ENCODE measurements at regions not wholly inside any gene's neighbourhood (a gene's known extent, or its start where the extent isn't known, plus 50 kb on each side); places are given as distances from the start of the nearest gene placed in this dataset.
A peak's percentile ranks its signal among the peaks of the same experiment; 100 is the strongest.

DNA sequence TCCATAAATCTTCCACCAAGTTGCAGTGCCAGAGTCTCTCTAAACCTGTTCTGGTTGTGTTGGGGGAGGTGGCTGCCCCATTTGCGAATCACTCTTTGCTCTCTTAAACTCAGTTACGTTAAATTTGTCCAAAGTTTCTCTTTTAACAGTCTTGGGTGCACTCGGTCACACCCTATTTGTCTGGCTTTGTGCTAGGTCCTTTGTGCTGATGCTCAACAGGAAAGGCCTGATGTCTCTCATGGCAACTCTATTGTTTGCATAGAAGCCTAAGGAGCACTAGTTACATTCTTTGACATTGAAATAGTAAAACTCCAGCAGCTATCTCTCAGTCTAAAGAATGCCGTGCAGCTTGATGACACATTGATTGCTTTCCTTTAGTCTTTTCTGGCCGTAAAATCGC, 105.1 kb downstream of the TRMT11 start:
- DNase-seq: no peak

GRCh38 chr6:126093108-126093507, 106.8 kb downstream of the TRMT11 start:
- DNase-seq: no peak

DNA sequence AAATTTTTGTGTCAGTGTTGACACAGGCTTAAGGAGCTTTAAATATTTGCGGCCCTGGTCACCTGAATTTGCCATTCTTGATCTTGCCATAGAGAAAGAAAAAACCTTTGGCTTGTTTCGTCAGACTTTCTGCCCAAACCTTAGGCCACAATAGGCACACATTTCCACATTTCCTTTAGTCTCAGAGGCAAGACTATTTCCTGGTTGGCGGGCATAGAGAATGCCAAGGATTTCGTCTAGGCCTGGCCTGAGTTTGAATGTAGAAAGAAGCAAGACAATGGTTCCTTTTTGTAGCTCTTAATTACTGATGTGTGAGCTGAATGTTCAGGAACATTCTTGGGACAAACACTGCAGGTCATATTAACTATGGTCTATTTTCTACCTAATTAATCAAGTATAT, 108.1 kb downstream of the TRMT11 start:
- no peak for DNase-seq

- DNase-seq: no peak
Observed at GRCh38 chr6:126100386-126100785, 114.0 kb downstream of the TRMT11 start.

DNA sequence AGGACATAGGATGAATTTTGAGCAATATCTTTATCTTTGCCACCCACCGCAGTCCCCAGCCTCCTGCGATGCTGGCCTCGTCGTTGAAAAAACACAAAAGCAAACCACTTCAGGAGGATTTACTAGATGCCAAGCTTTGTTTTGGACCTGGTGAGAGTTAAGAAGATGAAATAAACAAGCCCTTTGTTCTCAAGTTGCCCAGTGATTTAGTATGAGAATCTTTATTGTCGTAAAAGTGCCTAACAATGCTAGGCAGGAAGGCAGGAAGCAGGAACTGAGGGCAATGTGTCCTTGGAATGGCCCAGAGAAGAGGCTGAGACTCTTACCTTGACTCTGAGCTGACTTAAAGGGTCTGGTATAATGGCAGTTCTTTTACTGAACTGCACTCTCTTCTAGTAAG, 116.0 kb downstream of the TRMT11 start:
- no peak for DNase-seq

DNA sequence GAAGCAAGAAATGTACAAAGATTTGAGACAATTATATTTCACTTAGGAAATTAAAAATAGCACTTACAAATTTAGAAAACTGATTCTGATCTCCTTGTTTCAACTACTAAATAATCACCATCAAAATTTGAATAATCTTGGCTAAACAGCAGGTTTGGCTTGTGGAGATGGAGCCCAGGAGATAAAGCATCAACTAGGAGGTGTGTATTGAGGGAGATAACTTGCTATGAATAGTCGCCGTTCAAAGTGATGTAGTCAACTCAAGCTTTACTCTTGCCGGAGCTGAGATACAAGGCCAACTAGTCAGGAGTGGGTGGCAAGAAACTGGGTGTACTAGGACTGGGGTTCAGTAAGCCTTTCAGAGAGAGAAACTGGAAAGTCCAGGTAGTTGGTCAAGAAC, 117.7 kb downstream of the TRMT11 start:
- no peak for DNase-seq

DNA sequence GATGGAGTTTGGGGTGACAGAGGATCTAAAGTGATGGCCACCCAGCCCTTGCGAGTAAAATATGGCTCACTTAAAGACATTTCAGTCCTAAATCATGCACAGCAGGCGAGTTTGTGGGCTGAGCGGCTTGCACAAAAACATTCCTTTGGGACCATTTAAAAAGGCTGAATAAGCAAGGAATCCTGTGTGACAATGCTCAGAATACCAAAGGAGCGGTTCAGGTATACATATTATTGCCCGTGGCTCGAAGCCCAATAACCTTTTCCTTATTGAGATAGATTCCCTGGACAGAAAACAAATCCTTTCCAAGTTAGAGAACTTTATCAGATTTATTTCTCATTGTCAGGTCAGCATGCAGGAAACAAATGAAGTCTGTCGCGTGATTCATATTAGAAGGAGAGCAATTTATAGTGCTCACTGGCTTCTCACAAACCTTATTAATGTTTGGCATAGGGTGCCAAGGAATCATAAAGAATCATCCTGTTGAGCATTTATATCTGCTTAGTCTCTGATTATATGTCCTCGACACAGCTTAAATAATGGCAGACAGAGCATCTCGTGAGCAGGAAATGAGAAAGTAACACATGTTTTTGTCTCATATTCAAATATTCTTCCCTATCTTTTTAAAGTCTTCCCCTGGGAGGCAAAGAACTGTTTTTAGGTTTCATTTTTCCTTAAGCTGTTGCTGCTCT, 121.3 kb downstream of the TRMT11 start:
- DNase-seq: peak; percentile 3

- no peak for DNase-seq
Observed at GRCh38 chr6:126110512-126111270, 124.4 kb downstream of the TRMT11 start.

DNA sequence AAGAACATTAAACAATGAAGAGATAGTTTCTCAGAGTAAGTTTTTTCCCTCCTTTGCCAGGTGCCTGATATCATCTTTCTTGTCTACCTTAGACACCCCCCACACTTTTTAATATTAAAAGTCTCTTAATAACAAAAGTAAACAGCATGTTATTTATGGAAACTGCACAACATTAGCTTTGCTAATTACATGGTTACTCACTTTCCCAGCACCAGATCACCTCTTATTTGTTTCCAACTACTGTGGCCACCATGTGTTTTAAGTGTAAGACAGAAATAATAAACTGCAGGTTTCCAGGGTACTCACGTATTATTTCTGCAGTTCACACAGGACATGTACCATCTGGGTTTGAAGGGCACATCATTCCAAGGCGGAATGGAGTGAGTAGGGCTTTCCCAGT, 125.0 kb downstream of the TRMT11 start:
- no peak for DNase-seq

GRCh38 chr6:126112171-126112632, 125.9 kb downstream of the TRMT11 start:
- DNase-seq: no peak

- no peak for DNase-seq
Observed at GRCh38 chr6:126113261-126113660, 126.9 kb downstream of the TRMT11 start.

DNA sequence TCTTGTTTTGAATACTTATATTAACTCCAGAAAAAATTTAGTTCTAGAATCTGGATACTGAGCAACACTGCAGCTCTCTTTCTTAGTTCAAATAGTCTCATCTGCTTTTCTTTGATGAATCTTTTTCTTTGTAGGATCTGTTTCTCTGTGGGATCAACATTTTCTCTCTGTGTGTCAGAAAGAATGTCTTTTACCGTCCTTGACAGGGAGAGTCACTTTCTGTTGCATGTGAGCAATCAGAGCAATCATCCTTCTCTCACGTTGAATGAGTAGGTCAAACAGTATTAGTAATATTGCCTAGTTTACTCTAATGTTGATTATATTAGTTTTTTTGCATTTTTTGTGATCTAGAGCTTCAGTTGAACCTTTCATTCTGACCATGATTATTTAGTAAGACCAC, 130.9 kb downstream of the TRMT11 start:
- peak; percentile 6 for DNase-seq

DNA sequence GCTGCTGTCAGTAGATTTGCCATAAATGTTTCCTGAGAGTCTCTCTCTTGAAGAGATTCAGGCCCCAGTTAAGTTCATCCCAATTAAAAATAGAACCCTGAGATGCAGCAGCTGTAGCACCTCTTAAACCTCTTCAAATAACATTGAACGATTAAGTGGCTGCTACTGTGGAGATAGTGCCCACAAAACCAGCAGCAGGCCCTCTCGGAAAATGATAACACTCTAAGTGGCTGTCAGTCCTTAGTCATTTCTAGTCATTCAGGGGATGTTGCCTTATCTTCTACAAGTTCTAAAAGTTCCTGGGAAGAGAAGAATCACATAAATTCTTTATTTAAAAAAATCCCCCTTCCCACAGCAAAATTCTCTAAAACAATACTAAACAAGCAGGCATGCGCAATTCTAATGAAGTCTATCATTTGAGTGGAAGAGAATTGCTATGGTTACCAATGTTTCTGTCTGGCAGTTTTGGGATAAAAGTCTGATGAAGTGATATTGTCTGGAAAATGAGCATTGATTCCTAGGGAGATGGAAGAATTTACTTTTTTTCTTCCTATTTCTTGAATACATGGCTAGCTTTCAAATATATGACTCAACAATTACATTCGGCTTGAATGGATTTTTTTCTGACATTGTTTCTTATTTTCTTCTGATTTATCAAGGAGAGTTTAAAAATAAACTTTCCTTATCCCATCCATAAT, 131.9 kb downstream of the TRMT11 start:
- no peak for DNase-seq

GRCh38 chr6:126118936-126119335, 132.6 kb downstream of the TRMT11 start:
- peak; percentile 47 for DNase-seq

DNA sequence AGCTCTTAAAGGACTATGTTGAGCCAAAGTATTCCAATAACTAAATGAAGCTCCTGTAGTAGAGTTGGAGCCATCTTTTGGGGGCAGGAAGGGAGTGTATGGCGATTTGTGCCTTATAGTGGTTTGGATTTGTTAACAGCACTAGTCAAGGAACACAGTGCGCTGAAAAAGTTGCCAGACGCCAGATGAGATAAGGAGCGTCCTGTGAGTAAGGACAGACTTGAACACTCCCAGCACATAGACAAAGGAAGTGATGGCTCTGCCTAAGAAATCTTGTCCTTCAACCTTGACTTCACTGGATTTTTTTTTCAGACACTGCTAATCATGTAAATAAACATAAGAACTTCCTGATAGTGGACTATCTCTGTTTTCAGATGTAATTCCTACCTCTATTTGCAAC, 136.9 kb downstream of the TRMT11 start:
- no peak for DNase-seq

DNA sequence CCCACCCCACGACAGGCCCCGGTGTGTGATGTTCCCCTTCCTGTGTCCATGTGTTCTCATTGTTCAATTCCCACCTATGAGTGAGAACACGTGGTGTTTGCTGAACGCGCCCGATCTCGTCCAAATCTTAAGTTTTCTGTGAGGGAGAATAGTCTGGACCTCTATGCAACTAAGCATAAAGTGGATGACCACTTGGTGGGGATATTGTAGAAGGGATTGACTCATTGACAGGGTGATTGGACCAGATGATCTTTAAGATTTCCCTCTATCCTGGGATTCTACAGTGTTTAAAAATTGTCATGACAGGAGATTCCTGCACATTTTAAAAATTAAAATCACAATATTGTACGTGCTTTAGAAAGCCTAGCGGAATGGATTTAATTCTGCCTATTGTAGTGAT, 141.3 kb downstream of the TRMT11 start:
- DNase-seq: peak; percentile 12

GRCh38 chr6:126131246-126131645, 144.9 kb downstream of the TRMT11 start:
- no peak for DNase-seq

GRCh38 chr6:126133984-126134383, 147.6 kb downstream of the TRMT11 start:
- no peak for DNase-seq

GRCh38 chr6:126134491-126134890, 148.2 kb downstream of the TRMT11 start:
- no peak for DNase-seq

DNA sequence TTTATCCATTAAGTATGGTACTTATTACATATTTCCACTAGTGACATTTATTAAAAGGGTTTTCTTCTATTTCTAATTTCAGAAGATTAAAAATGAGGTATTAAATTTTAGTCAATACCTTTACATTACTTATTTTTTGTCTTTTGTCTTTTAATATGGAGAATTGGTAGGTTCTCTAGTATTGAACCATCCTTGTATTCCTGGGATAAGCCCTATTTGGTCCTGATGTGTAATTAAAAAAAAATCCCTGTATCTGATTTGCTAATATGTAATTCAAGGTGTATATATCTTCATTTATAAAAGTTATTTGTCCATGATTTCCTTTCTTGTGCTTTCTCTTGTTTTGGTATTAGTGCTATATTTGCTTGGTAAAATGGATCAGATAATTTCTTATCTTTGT, 153.7 kb downstream of the TRMT11 start:
- no peak for DNase-seq

DNA sequence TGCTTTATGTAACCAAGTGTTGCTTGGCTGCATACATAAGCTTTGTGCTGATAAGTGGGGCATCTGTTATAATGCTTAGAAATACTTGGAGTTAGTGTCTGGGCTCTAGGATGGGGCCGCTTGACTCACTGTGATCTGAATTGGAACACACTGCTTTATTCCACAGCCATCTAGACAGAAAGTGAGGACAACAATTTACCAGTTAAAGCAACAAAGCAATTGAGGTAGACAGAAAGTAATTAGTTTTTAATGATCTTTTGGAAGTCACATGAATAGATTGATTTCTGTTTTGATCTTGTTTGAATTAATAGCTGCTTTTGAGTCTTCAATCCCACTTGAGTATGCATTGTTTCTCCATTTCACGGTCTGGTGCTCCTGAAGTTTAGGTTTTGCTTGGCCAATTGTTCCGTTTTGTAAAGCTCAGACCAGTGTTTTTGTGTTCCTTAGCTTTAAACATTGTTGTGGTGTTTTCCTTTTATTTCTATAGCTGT, 157.5 kb downstream of the TRMT11 start:
- no peak for DNase-seq

DNA sequence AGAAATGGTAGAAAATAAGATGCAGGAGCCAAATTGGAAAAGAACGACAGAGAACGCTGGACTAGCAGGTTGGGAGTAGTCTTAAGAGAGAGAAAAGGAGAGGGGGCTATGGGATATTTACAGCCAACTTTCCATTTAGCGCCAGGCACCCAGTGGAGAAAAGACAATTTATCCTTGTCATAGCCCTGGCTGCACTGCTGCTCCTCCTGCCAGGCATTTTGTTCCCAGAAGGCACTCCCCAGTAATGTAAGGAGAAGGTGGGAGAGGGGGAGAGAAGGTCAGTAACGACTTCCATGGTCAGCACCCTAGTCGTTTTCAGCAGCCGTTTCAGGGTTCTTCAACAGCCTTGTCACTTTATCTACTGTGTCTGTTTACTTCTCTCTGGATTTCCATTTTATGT, 159.0 kb downstream of the TRMT11 start:
- no peak for DNase-seq

DNA sequence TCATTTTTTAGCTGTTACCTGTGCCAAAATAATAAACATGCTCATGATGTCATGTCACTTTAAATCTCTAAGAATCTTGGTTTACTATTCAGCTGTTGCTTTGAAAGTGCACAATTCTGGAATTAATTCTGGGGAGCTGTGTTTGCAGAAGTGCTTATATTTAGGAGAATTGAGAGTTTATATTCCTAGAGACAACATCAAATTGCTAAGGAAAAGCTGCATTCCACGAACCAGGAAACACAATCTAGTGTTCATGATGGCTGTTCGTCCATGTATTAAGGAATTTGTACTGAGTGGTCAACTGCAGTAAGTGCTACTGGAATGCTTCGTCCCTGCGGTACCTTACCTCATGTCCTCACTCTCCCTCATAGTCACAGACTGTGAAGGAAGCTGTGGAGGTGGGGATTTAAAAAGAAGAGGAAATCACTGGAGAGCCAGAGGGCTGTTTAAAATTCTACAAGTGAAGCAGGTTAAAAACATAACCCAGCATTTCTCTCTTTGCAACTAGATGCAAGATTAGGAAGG, 161.0 kb downstream of the TRMT11 start:
- no peak for DNase-seq

DNA sequence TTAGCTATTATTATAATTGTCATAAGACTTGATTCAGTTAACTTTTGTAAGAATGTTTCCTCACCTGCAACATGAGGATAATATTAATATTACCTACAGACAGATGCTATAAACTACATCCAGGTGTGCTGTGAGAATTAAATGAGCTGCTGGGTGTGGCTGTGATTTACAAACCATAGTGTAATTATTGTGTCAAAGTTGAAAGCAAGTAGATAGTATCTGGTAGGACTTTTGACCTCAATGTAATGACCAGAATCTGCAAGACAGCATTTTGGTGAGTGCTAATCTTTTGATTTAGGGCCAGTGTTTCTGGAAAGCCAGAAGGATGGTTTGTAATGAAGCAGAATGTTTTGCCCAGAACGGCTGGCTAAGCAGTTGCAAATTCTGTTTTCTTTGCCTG, 162.5 kb downstream of the TRMT11 start:
- no peak for DNase-seq

Data from HCEC 1CT (cell line).